Activated CD8-positive, alpha-beta T cell treated with anti-CD3 and anti-CD28 coated beads for 36 hours (primary cell): ENCODE measurements at regions not wholly inside any gene's neighbourhood (a gene's known extent, or its start where the extent isn't known, plus 50 kb on each side); places are given as distances from the start of the nearest gene placed in this dataset.

Experiments used
- ATAC-seq: fragments of 200-7000 bp; cut with Tn5 transposase; one replicate; pipeline ENCODE4 v1.10.0; 2021; ENCODE audit warnings: mild to moderate bottlenecking, moderate library complexity
- CTCF ChIA-PET: fragments of 350-600 bp; sonication (Branson Sonifier 250); formaldehyde crosslinking; loops from one replicate; lab custom pipeline; 2021; ENCODE audit warnings: antibody characterized with exemption; lab: Charles Lee
- POLR2A ChIA-PET: fragments of 350-600 bp; sonication (Branson Sonifier 250); formaldehyde crosslinking; loops from one replicate; lab custom pipeline; 2021; ENCODE audit warnings: antibody characterized with exemption; lab: Charles Lee
- DNase-seq: peaks from one replicate; pipeline ENCODE4 v3.0.0-alpha.2; 2020
- H3K27ac Mint-ChIP-seq: one replicate; pipeline ENCODE4 v1.8.0; 2021; ENCODE audit warnings: mild to moderate bottlenecking, mixed read lengths
- H3K27me3 Mint-ChIP-seq: one replicate; pipeline ENCODE4 v1.8.0; 2021; ENCODE audit warnings: mixed read lengths
- H3K36me3 Mint-ChIP-seq: one replicate; pipeline ENCODE4 v1.8.0; 2021; ENCODE audit warnings: low read depth, mixed read lengths
- H3K4me1 Mint-ChIP-seq: one replicate; pipeline ENCODE4 v1.8.0; 2021; ENCODE audit warnings: low read depth, mixed read lengths
- H3K4me3 Mint-ChIP-seq: one replicate; pipeline ENCODE4 v1.8.0; 2021; ENCODE audit warnings: mild to moderate bottlenecking, moderate library complexity, mixed read lengths
- H3K9me3 Mint-ChIP-seq: one replicate; pipeline ENCODE4 v1.8.0; 2021; ENCODE audit warnings: mixed read lengths
- CTCF ChIP-seq: fragments of 200-600 bp; IDR thresholded peaks from one replicate; pipeline ENCODE4 v1.8.0; 2022; ENCODE audit warnings: antibody characterized with exemption, mild to moderate bottlenecking
- intact Hi-C: fragments of 100-400 bp; cut with micrococcal nuclease; formaldehyde crosslinking; loops from one replicate; pipeline ENCODE4 v1.10.0; 2022

GRCh38 chr12:90489141-90489540, 465.8 kb downstream of the CCER1 start:
- no peaks in the 10 kb centered on the region for H3K27me3 Mint-ChIP-seq
- H3K4me3 Mint-ChIP-seq, result no peak overlapping the region
- intact Hi-C loops, result no loop called here
- no peaks in the 10 kb centered on the region for H3K4me1 Mint-ChIP-seq
- ATAC-seq (no peak), DNase-seq (no peak)
- ChIA-PET CTCF (no interaction called here), POLR2A (no interaction called here)
- peaks cover 1% of the 10 kb centered on the region for H3K9me3 Mint-ChIP-seq
- H3K36me3 Mint-ChIP-seq, result no peaks in the 10 kb centered on the region
- H3K27ac Mint-ChIP-seq, result no peak overlapping the region
- TF ChIP-seq CTCF, result no peak

GRCh38 chr12:90485560-90485959, 469.4 kb downstream of the CCER1 start:
- ATAC-seq (no peak), DNase-seq (no peak)
- intact Hi-C loops, result no loop called here
- Mint-ChIP-seq H3K27me3 (no peaks in the 10 kb centered on the region), H3K27ac (no peak overlapping the region), H3K4me1 (no peaks in the 10 kb centered on the region), H3K36me3 (no peaks in the 10 kb centered on the region), H3K4me3 (no peak overlapping the region), H3K9me3 (peaks cover 1% of the 10 kb centered on the region)
- no peak for TF ChIP-seq CTCF
- POLR2A ChIA-PET, result no interaction called here
- CTCF ChIA-PET, result no interaction called here

- CTCF ChIA-PET, result no interaction called here
- Mint-ChIP-seq H3K27ac (no peak overlapping the region), H3K4me3 (no peak overlapping the region), H3K36me3 (no peaks in the 10 kb centered on the region), H3K27me3 (no peaks in the 10 kb centered on the region), H3K9me3 (no peaks in the 10 kb centered on the region), H3K4me1 (no peaks in the 10 kb centered on the region)
- POLR2A ChIA-PET, result no interaction called here
- intact Hi-C loops, result loop anchor here (5.0 kb wide), 1 partner anchor 193 kb away; no protein-coding TSS in a partner anchor
- ATAC-seq (no peak), DNase-seq (no peak)
- TF ChIP-seq CTCF, result no peak
Measured at GRCh38 chr12:90484094-90484493, 470.9 kb downstream of the CCER1 start.

GRCh38 chr12:90481748-90482147, 473.2 kb downstream of the CCER1 start:
- H3K27ac Mint-ChIP-seq, result no peak overlapping the region
- ChIA-PET CTCF (no interaction called here), POLR2A (no interaction called here)
- H3K4me3 Mint-ChIP-seq, result no peak overlapping the region
- H3K36me3 Mint-ChIP-seq, result no peaks in the 10 kb centered on the region
- TF ChIP-seq CTCF, result no peak
- ATAC-seq, result no peak
- H3K27me3 Mint-ChIP-seq, result no peaks in the 10 kb centered on the region
- DNase-seq, result no peak
- H3K4me1 Mint-ChIP-seq, result no peaks in the 10 kb centered on the region
- intact Hi-C loops, result loop anchor here (5.0 kb wide), 1 partner anchor 196 kb away; no protein-coding TSS in a partner anchor
- H3K9me3 Mint-ChIP-seq, result no peaks in the 10 kb centered on the region

GRCh38 chr12:90479237-90479636, 475.7 kb downstream of the CCER1 start:
- H3K4me1 Mint-ChIP-seq, result no peaks in the 10 kb centered on the region
- H3K36me3 Mint-ChIP-seq, result no peaks in the 10 kb centered on the region
- POLR2A ChIA-PET, result no interaction called here
- DNase-seq, result no peak
- ATAC-seq, result no peak
- TF ChIP-seq CTCF, result no peak
- H3K4me3 Mint-ChIP-seq, result no peak overlapping the region
- intact Hi-C loops, result no loop called here
- H3K27me3 Mint-ChIP-seq, result no peaks in the 10 kb centered on the region
- CTCF ChIA-PET, result no interaction called here
- no peak overlapping the region for H3K27ac Mint-ChIP-seq
- H3K9me3 Mint-ChIP-seq, result no peaks in the 10 kb centered on the region
